Adrenal gland (tissue), 9 donors: ENCODE measurements at regions not wholly inside any gene's neighbourhood (a gene's known extent, or its start where the extent isn't known, plus 50 kb on each side); places are given as distances from the start of the nearest gene placed in this dataset.

Experiments
- DNase-seq, 7 donors: peaks; one replicate each; pipeline ENCODE4 v3.0.0-alpha.2; 2019 to 2020
- H3K27ac ChIP-seq, 5 donors: fragments of 200-600 bp; sonication (generic) in 4 of 5; 1 replicate in 3 of 5; 2 replicates in 2 of 5; pipeline versions ENCODE4 v1.5.1 to v1.8.0; 2016 to 2020; ENCODE audit warnings: mild to moderate bottlenecking in 1 of 5
- H3K27me3 ChIP-seq: fragments of 200-600 bp; 2 replicates; pipeline ENCODE4 v1.8.0; 2021
- H3K36me3 ChIP-seq, 2 donors: fragments of 200-600 bp; replicated peaks in 1 of 2; 1 replicate in 1 of 2; 2 replicates in 1 of 2; pipeline versions ENCODE4 v1.5.1 to v1.8.0; 2018 to 2022
- H3K4me1 ChIP-seq, 2 donors: fragments of 200-600 bp; replicated peaks in 1 of 2; 1 replicate in 1 of 2; 2 replicates in 1 of 2; pipeline versions ENCODE4 v1.5.1 to v1.8.0; 2018 to 2021
- H3K4me3 ChIP-seq, 4 donors: fragments of 200-600 bp; sonication (generic) in 3 of 4; one replicate each; pipeline ENCODE4 v1.5.1; 2016 to 2018
- H3K9me3 ChIP-seq, 3 donors: fragments of 200-600 bp; sonication (generic) in 1 of 3; replicated peaks in 1 of 3; 1 replicate in 2 of 3; 2 replicates in 1 of 3; pipeline versions ENCODE4 v1.5.1 to v1.8.0; 2016 to 2021
- POLR2A ChIP-seq, 2 donors: fragments of 450-650 bp; IDR thresholded peaks; one replicate each; pipeline ENCODE4 v1.6.1; 2017; ENCODE audit warnings: antibody characterized with exemption in 2 of 2, mild to moderate bottlenecking in 2 of 2, moderate library complexity in 1 of 2
- WGBS, 4 donors: extraction: QIAGEN DNeasy Blood & Tissue Kit in 2 of 4; methylation state at CpG; one replicate each; pipeline versions ENCODE4 v1.1.5 to v1.1.7; 2013 to 2017; 5-methylcytosine and 5-hydroxymethylcytosine counted together
- intact Hi-C, 2 donors: fragments of 100-400 bp; cut with DNase I; formaldehyde crosslinking; loops; one replicate each; pipeline versions ENCODE4 v1.14.1 to v1.15.0; 2022 to 2023
- TF ChIP-seq, protein P1 (sequence below), 6 experiments: fragments of 450-650 bp in 4 of 6; fragments of 200-600 bp in 2 of 6; sonication (generic) in 1 of 6; IDR thresholded peaks; 1 replicate in 5 of 6; 2 replicates in 1 of 6; pipeline versions ENCODE4 v1.5.1 to v1.8.0; 2016 to 2021; ENCODE audit warnings: antibody characterized with exemption in 6 of 6, mild to moderate bottlenecking in 2 of 6, moderate library complexity in 1 of 6
- donor health status: healthy with polysubstance abuse.
- donor health status: Bipolar disorder and iron deficiency.
- donor health status: DM: yes; HTN: yes; CAD: no.
- donor health status: DM: no; HTN: no; CAD: no.
- donor health status: DM: no; HTN: no; CAD: no.

DNA sequence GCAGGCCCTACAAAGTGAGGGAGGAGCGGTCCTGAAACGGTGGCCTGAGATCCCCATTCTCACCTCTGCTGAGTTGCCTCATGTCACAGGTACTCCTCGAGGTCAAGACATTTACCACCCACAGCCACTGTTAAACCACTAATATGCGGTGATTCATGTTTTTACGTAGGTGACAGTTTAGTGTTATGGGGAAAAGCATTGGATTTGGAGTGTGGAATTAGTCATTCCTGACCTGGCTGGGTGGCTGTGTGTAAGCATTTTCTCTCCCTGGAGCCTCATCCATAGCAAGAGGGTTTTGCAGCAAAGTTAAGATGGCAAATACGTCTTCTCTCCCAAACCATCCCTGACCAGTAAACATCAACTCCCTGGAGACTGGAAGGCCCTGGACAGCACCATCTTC lies 57.8 kb upstream of the KCNJ6 start:
- no peaks in the 10 kb centered on the region for H3K36me3 ChIP-seq
- no peaks in the 10 kb centered on the region for H3K9me3 ChIP-seq
- no peaks in the 10 kb centered on the region for H3K27me3 ChIP-seq
- 77 to 94% (median 83%) methylated on average over 6 of the region's 6 CpGs for WGBS, 4 donors
- no peak overlapping the region for H3K27ac ChIP-seq
- intact Hi-C loops, result no loop called here
- DNase-seq, result no peak
- no peaks in the 10 kb centered on the region for H3K4me1 ChIP-seq
- TF ChIP-seq, protein P1, sequence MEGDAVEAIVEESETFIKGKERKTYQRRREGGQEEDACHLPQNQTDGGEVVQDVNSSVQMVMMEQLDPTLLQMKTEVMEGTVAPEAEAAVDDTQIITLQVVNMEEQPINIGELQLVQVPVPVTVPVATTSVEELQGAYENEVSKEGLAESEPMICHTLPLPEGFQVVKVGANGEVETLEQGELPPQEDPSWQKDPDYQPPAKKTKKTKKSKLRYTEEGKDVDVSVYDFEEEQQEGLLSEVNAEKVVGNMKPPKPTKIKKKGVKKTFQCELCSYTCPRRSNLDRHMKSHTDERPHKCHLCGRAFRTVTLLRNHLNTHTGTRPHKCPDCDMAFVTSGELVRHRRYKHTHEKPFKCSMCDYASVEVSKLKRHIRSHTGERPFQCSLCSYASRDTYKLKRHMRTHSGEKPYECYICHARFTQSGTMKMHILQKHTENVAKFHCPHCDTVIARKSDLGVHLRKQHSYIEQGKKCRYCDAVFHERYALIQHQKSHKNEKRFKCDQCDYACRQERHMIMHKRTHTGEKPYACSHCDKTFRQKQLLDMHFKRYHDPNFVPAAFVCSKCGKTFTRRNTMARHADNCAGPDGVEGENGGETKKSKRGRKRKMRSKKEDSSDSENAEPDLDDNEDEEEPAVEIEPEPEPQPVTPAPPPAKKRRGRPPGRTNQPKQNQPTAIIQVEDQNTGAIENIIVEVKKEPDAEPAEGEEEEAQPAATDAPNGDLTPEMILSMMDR (IDR thresholded peaks at IDR 0.05), result no peak
- no peak for TF ChIP-seq POLR2A (IDR thresholded peaks at IDR 0.05)
- H3K4me3 ChIP-seq, result no peak overlapping the region

- Histone ChIP-seq H3K4me3 (no peak overlapping the region), H3K9me3 (no peaks in the 10 kb centered on the region), H3K4me1 (no peaks in the 10 kb centered on the region), H3K27ac (no peak overlapping the region), H3K36me3 (no peaks in the 10 kb centered on the region), H3K27me3 (no peaks in the 10 kb centered on the region)
- DNase-seq, result no peak
- TF ChIP-seq POLR2A (IDR thresholded peaks at IDR 0.05), result no peak
- TF ChIP-seq, protein P1 (IDR thresholded peaks at IDR 0.05), result no peak
- WGBS, 4 donors, result 81 to 88% (median 84%) methylated on average over 2 of the region's 2 CpGs
- intact Hi-C loops, result no loop called here
Measured at GRCh38 chr21:37982496-37983318, 66.5 kb upstream of the KCNJ6 start.

- Histone ChIP-seq H3K27me3 (no peaks in the 10 kb centered on the region), H3K27ac (no peak overlapping the region), H3K4me1 (no peaks in the 10 kb centered on the region), H3K9me3 (no peaks in the 10 kb centered on the region), H3K4me3 (no peak overlapping the region), H3K36me3 (no peaks in the 10 kb centered on the region)
- TF ChIP-seq POLR2A (IDR thresholded peaks at IDR 0.05), result no peak
- TF ChIP-seq, protein P1 (IDR thresholded peaks at IDR 0.05), result no peak
- no peak for DNase-seq
- 48 to 67% (median 50%) methylated on average over 5 of the region's 5 CpGs for WGBS, 4 donors
- intact Hi-C loops, result no loop called here
Measured at GRCh38 chr21:37983336-37984095, 67.3 kb upstream of the KCNJ6 start.

GRCh38 chr21:37984416-37984815 lies 68.2 kb upstream of the KCNJ6 start:
- intact Hi-C loops, result no loop called here
- Histone ChIP-seq H3K9me3 (no peaks in the 10 kb centered on the region), H3K4me3 (no peak overlapping the region), H3K27ac (no peak overlapping the region), H3K4me1 (no peaks in the 10 kb centered on the region), H3K36me3 (no peaks in the 10 kb centered on the region), H3K27me3 (no peaks in the 10 kb centered on the region)
- DNase-seq, result no peak
- 85 to 92% (median 86%) methylated on average over 2 of the region's 2 CpGs for WGBS, 4 donors
- TF ChIP-seq, protein P1 (IDR thresholded peaks at IDR 0.05), result no peak
- TF ChIP-seq POLR2A (IDR thresholded peaks at IDR 0.05), result no peak
